Right lobe of liver (tissue), 6 donors: ENCODE measurements at regions not wholly inside any gene's neighbourhood (a gene's known extent, or its start where the extent isn't known, plus 50 kb on each side); places are given as distances from the start of the nearest gene placed in this dataset.

Experiments used
- ATAC-seq, 4 donors: fragments of 200-7000 bp; cut with Tn5 transposase; one replicate each; pipeline ENCODE4 v1.9.1; 2020; ENCODE audit warnings: mild to moderate bottlenecking in 4 of 4, moderate library complexity in 4 of 4
- DNase-seq, 3 donors: peaks; one replicate each; pipeline ENCODE4 v3.0.0-alpha.2; 2020
- H3K27ac ChIP-seq, 3 donors: fragments of 200-600 bp; one replicate each; pipeline ENCODE4 v1.8.0; 2022
- H3K27me3 ChIP-seq, 2 donors: fragments of 200-600 bp; one replicate each; pipeline ENCODE4 v1.8.0; 2022
- H3K36me3 ChIP-seq, 4 donors: fragments of 200-600 bp; sonication (generic) in 1 of 4; one replicate each; pipeline versions ENCODE4 v1.5.1 to v1.8.0; 2017 to 2022; ENCODE audit warnings: control low read depth in 1 of 4
- H3K4me1 ChIP-seq, 4 donors: fragments of 200-600 bp; sonication (generic) in 1 of 4; one replicate each; pipeline versions ENCODE4 v1.5.1 to v1.8.0; 2017 to 2022; ENCODE audit warnings: control low read depth in 1 of 4
- H3K4me3 ChIP-seq, 3 donors: fragments of 200-600 bp; one replicate each; pipeline ENCODE4 v1.8.0; 2022
- H3K9me3 ChIP-seq, 4 donors: fragments of 200-600 bp; sonication (generic) in 1 of 4; one replicate each; pipeline versions ENCODE4 v1.5.1 to v1.8.0; 2017 to 2022; ENCODE audit warnings: control low read depth in 1 of 4
- CTCF ChIP-seq, 4 donors: fragments of 200-600 bp in 3 of 4; fragments of 450-650 bp in 1 of 4; IDR thresholded peaks; one replicate each; pipeline versions ENCODE4 v1.5.1 to v1.8.0; 2016 to 2022; ENCODE audit warnings: antibody characterized with exemption in 4 of 4, mild to moderate bottlenecking in 2 of 4
- POLR2A ChIP-seq: fragments of 450-650 bp; IDR thresholded peaks from one replicate; pipeline ENCODE4 v1.6.1; 2017; ENCODE audit warnings: antibody characterized with exemption, mild to moderate bottlenecking
- WGBS: methylation state at CpG from one replicate; pipeline ENCODE4 v1.1.6; 2018; ENCODE audit warnings: low coverage, low lambda C conversion rate; ENCODE audit not compliant: insufficient coverage; ENCODE audit errors: missing lambda C conversion rate; 5-methylcytosine and 5-hydroxymethylcytosine counted together
- intact Hi-C, 2 donors: fragments of 100-400 bp; cut with DNase I; formaldehyde crosslinking; loops; one replicate each; pipeline versions ENCODE4 v1.11.2 to v1.14.1; 2022
- donor health status: DM: no; HTN: yes; CAD: no.
- donor health status: DM: no; HTN: no; CAD: no.
- donor health status: DM: no; HTN: no; CAD: no.
- donor health status: DM: no; HTN: yes; CAD: no.
- donor health status: DM: no; HTN: yes; CAD: no.

- 69% methylated on average over 3 of the region's 3 CpGs for WGBS
- peaks cover 0 to 11% (median 0%) of the 10 kb centered on the region in 4 donors for H3K4me1 ChIP-seq
- no peak overlapping the region for H3K27ac ChIP-seq
- ATAC-seq (no peak), DNase-seq (no peak)
- H3K36me3 ChIP-seq, result no peaks in the 10 kb centered on the region
- intact Hi-C loops, result no loop called here
- TF ChIP-seq POLR2A, result no peak
- TF ChIP-seq CTCF (IDR thresholded peaks at IDR 0.05), result no peak
- H3K9me3 ChIP-seq, result no peaks in the 10 kb centered on the region
- no peak overlapping the region for H3K4me3 ChIP-seq
- H3K27me3 ChIP-seq, result no peaks in the 10 kb centered on the region
Observed at GRCh38 chr1:213744780-213745179, 243.0 kb upstream of the PROX1 start.

- intact Hi-C loops, result no loop called here
- H3K4me1 ChIP-seq, result peaks cover 0 to 11% (median 1%) of the 10 kb centered on the region in 4 donors
- DNase-seq (no peak), ATAC-seq (no peak)
- H3K4me3 ChIP-seq, result no peak overlapping the region
- H3K27ac ChIP-seq, result no peak overlapping the region
- H3K27me3 ChIP-seq, result no peaks in the 10 kb centered on the region
- WGBS, result 78% methylated on average over 7 of the region's 8 CpGs
- no peak for TF ChIP-seq POLR2A
- TF ChIP-seq CTCF (IDR thresholded peaks at IDR 0.05), result no peak
- no peaks in the 10 kb centered on the region for H3K36me3 ChIP-seq
- H3K9me3 ChIP-seq, result no peaks in the 10 kb centered on the region
Observed at GRCh38 chr1:213745451-213745850, 242.3 kb upstream of the PROX1 start.

- WGBS, result 77% methylated on average over 7 of the region's 8 CpGs
- Histone ChIP-seq H3K4me1 (peaks cover 0 to 11% (median 4%) of the 10 kb centered on the region in 4 donors), H3K27ac (peak overlapping the region in 1 of 3 donors; percentile 33), H3K4me3 (no peak overlapping the region), H3K27me3 (no peaks in the 10 kb centered on the region), H3K9me3 (no peaks in the 10 kb centered on the region), H3K36me3 (no peaks in the 10 kb centered on the region)
- intact Hi-C loops, result no loop called here
- DNase-seq (no peak), ATAC-seq (peak in 1 of 4 donors; percentile 18)
- TF ChIP-seq CTCF (IDR thresholded peaks at IDR 0.05) (no peak), POLR2A (no peak)
Observed at GRCh38 chr1:213749558-213749957, 238.2 kb upstream of the PROX1 start.

GRCh38 chr1:213750231-213751063, 237.3 kb upstream of the PROX1 start:
- H3K4me3 ChIP-seq, result no peak overlapping the region
- no peaks in the 10 kb centered on the region for H3K27me3 ChIP-seq
- H3K27ac ChIP-seq, result peak overlapping the region in 1 of 3 donors; percentile 33
- 39% methylated on average over 6 of the region's 6 CpGs for WGBS
- peaks cover 0 to 11% (median 4%) of the 10 kb centered on the region in 4 donors for H3K4me1 ChIP-seq
- no peak for DNase-seq
- intact Hi-C loops, result no loop called here
- ATAC-seq, result peak; percentile 38 to 81 (median 61)
- H3K9me3 ChIP-seq, result no peaks in the 10 kb centered on the region
- no peaks in the 10 kb centered on the region for H3K36me3 ChIP-seq
- TF ChIP-seq POLR2A, result no peak
- no peak for TF ChIP-seq CTCF (IDR thresholded peaks at IDR 0.05)
